Hippocampal formation (tissue), 2 donors: ENCODE measurements at regions not wholly inside any gene's neighbourhood (a gene's known extent, or its start where the extent isn't known, plus 50 kb on each side); places are given as distances from the start of the nearest gene placed in this dataset.
"Not testable (repeated sequence)": the region's sequence is repeated elsewhere in the genome, so short reads cannot be mapped to it uniquely, and the experiment has no call there.

Experiments used
- DNase-seq, 2 donors: peaks; one replicate each; lab custom pipeline; 2025; lab: John Stamatoyannopoulos, UW

DNA sequence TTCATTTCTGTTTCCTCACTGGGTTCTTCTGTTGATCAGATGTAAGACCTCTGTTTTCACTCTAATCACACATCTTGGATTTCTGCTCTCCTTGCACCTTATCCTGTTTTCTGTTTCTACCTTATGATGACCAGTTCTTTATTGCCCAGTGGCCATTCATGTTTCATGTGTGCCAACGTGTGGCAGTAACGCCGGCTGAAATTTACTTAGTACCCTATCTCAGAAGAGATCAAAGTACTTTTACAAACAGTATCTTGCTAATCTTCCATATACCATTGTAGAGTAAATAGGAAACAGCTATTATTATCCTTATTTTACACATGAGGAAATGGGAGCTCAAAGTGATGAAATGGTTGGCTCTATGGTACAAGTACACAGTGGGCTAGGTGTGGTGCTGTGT is 74.0 kb downstream of the GATA3 start:
- no peak for DNase-seq

DNA sequence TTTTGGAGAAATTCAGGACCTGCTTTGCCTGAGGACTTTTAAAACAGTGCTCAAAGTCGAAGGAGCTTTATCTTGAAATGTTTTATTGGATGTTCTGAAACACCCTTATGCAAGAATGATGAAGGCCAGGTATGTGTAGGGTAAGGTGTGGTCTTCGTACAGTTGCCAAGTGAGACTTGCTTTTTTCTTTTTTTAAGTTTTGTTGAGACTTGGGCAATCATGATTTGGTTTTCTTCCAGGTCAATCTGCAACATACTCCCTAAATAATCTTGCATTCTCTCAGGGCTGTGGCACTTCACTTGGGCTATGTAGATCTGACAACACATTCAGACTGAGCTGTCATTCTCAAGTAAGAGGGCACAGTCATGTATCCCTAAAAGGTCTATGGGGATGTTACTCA is 75.0 kb downstream of the GATA3 start:
- DNase-seq: no peak

DNA sequence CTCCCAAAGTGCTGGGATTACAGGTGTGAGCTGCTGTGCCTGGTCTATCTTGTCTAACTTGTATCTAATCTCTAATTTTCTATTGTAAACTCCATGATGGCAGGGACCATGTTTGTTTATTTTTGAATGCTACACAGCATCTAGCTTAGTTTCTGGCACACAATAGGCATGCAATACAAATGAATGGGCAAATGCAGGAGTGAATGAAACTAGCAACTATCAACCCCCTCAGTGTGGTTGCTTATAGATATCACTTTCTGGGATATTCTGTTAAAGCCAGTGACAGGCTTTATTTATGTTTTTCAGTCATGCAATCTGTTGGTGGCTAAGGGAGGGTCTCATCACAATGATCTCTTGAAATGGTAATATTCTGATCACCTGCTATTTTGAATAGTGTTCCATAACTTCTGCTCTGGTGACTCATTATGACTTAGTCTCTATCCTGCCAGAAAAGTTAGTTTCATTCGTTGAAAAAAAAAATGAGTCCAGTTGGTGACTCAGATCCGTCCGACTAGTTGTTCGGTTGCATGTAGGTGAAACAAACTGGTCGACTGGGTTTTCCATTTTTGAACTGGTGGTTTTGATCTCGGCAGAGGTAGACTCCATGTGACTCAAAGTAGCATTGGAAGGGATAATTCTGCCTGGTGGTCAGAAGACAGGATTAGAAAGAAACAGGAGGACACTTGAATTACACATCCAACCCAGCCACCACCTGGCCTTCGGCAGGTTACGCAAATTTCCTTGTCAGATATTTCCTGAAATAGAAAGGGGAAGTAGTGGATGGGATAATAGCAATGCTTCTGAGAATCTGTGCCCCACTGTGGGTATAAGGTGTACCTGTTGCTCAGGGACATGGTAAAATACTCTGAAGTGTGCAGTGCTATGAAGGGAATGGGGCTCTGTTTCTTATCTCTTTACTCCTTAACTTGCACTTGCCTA is 76.8 kb downstream of the GATA3 start:
- no peak for DNase-seq

DNA sequence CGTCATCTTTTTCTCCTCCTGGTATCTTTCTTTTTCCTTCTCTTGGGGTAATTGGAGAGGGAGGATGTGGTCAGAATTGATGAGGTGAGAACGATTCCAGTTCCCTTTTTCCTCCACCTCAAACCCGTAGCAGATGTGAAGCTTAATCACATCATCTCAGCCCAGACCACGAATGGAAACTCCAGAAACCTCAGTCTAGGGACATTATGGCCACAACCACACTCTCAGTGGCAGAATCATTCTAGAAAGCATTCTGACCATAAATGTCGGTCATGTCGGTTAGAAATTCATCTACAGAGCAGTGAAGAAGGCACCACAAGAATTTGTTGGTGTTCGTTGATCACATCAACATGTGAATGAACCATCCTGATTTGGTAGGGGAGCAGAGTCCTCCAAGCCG is 78.7 kb downstream of the GATA3 start:
- no peak for DNase-seq

DNA sequence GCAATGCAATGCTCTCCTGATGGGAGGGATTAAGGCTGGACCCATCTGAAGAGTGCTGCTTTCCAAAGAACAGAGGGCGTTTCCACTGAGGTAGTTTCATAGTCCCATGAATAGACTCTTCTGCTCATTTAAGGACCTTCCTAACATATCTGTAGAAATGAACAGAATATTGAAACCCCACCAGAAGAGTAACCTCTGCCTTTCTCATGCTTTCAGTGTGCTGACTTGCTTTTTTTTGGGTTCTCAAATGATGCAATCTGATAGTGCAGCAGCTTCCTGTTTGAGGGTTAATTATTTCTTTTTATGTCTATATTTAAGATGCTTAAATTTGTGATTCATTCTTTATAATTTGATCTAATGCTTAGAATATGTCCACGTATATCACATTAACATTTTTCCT is 82.2 kb downstream of the GATA3 start:
- DNase-seq: no peak

DNA sequence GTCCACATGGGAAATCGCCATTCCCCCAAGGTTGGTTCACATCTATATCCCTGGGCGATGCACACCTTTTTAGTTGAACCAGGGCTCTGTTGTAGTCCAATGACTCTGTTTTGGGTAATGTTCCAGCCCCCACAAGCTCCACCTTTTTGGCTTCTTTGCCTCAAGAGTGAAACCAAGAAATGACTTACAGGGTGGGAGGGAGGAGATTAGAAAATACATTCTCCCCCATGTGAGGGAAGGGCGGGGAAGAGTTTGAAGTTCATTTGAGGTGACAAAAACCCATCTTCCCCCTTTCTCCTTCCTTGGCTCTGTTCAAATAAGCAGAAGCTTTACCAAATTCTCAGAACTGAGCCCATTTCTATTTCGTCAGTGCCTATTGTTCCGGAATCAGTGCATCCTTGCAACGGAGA is 82.8 kb downstream of the GATA3 start:
- no peak for DNase-seq

DNA sequence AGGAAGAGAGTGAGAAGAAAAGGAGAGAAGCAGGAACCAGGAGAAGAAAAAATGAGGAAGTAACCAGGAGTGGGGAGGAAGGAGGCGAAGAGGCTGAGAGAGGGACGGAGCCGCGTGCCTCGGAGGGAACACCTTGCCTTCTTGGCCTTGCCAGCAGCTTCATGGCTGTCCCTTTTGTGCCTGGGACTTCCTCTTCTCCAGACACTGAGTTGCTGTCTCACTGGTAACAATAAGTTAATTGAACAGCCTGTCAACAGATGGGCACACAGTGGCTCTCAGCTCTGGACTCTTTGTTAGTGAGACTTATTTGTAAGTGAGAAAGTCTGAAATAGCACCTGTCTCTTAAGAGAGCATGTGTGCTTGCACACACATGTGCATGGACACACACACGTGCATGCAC is 83.2 kb downstream of the GATA3 start:
- no peak for DNase-seq

DNA sequence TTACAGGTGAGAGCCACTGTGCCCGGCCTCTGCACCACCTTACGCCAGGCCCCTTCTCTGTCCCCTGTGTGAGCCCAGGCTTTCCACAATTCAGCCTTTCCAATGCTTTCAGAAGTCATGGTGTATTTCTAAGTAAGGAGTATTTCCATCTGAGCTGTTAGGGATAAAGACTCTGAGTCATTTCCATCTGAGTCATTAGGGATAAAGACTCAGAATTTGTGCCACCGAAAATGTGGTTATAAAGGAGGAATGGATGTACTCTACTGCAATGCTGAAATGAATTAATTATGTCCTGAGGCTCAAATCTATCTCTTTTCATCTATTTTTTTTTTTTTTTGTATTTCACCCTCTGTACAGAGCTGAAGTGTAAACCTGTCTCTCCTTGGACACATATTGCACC is 84.0 kb downstream of the GATA3 start:
- DNase-seq: peak in 1 of 2 donors; percentile 3

DNA sequence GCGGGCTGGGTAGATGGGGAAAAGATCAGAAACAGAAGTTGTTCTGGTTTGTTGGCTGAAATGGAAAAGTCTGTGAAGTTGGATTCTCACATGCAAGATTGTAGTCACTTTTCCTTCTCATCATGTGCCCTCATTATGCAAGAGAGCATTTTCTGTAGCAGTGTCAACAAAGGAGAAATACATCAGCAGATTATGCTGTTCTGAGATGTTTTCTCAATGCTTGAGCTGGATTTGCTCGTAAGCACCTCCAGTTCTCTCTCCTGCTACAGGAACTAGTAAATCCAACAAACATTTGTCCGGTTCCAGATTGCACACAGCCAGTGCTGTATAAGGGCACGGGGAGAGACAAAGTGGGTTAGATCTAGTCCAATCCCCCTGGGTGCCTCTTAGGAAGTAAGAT is 90.0 kb downstream of the GATA3 start:
- no peak for DNase-seq

DNA sequence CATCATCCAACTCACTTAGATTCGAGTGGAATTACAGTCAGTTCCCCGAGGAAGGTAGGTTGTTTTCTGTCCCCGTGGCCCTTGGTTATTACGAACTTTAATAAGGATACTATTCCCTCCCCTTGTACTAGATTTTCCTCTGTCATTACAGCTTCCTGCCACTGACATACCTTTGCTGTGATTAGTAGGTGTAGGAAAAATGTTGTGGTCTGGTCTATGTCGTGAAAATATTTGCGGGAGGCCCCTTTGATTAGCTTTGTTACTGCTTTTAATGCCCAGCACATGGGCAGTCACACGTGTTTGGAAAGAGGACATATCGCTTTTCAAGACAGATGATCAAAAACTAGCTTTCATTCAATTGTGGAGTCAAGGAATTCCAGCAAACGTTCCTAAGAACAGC is 92.2 kb downstream of the GATA3 start:
- no peak for DNase-seq

DNA sequence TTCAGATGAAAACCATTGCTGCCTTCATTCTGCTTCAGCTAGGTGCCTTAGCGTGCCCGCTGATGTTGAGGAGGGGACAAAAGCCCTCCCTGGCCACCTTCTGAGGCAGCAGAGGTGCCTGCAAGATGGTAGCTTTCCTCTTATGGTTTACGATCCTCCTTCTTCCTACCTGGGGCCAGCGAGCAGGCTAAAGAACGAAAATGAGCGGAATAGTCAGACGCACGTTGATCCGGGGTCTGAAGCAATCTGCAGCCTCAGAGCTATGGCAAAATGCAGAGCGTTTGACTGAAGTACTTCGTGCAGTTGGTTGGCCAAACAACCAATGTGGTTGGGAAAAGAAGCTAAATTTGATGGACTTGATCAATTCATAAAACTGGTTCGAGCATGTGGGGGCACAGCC is 95.5 kb downstream of the GATA3 start:
- DNase-seq: no peak

DNA sequence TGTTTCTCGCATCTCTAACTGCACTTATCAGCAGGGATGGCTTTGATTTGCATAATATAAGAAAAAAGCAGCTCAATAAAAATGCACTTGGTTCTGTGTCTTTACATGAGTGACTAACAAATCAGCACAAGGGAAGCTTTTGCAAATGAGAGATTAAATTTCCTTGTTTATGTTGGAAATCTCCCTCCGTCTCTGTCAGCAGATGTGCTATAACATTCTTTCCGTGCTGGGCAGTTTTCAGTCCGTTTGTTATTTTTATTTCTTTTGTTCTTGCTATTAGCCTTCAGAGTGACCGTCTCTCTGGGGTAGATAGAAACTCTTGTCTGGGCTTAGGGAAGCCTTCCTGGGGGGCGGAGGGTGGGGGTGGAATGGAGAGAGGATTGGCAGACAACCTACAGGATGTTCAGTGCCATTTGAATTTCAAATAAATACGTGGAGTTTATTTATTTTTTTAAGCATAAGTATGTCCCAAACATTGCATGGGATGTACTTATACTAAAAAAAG is 96.0 kb downstream of the GATA3 start:
- DNase-seq: no peak

DNA sequence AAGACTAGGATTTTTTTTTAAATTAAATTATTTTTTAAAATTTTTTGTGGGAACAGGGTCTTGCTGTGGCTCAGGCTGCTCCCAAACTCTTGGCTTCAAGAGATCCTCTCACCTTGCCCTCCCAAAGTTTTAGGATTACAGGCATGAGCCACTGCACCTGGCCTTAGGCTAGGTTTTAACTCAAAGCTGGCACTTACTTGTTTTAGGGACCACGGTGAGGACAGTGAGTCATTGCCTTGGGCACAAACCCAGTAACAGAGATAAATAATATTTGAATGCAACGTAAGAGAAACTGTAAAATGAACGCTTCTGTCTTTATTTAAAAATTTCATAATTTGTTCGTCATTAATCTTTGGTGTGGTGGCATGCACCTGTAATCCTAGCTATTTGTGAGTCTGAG is 96.6 kb downstream of the GATA3 start:
- DNase-seq: no peak

DNA sequence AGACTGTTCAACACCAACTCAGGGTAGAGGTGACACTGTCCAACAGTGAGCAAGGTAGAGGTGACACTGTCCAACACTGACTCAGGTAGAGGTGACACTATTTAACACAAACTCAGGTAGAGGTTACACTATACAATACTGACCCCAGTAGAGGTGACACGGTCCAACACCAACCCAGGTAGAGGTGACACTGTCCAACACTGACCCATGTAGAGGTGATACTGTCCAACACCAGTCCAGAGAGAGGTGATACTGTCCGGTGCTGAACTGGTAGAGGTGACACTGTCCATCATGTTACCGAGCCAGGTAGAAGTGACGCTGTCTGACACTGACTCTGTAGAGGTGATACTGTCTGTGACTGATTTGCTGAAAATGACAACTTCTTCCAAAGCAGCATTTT is 102.4 kb downstream of the GATA3 start:
- DNase-seq: no peak

DNA sequence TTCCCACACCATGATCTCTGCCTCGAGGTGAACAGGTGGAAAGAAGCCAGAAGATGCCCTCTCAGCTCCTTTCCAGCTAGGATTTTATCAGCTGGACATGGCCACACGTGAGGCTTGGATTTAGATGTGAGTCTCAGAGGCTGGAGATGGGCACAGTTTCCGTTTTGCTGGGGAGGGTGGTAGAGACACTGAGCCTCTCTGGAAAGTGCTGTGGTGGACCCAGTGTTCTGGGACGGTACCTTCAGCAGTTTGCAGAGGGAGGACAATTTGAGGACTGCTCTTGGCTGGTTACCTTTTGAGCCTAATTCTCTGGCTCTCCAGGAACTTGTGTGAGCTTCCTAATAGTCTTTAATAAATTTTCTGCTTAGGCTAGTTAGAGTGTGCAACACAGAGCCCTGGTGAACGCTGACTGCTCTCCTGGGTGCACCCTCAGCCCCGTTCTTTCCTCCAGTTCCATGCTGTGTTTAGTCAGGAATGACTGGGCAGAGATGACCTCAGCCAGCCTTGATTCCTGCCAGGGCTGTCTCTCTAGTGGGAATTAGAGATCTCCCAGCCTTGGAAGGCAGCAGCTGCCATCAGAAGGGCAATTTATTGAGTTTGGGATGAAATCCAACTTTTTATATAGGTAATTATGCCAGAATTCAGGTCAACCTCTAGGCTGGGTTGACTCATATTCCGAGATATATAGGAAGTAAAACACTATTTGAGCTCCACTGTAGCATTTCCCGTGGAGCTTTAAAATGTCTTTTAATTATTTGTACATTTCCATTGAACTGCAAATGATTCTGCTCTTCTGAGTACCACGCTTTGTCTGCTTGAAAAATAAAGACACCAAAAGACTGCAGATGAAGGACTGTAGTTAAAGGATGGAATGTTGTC is 103.9 kb downstream of the GATA3 start:
- DNase-seq: no peak

DNA sequence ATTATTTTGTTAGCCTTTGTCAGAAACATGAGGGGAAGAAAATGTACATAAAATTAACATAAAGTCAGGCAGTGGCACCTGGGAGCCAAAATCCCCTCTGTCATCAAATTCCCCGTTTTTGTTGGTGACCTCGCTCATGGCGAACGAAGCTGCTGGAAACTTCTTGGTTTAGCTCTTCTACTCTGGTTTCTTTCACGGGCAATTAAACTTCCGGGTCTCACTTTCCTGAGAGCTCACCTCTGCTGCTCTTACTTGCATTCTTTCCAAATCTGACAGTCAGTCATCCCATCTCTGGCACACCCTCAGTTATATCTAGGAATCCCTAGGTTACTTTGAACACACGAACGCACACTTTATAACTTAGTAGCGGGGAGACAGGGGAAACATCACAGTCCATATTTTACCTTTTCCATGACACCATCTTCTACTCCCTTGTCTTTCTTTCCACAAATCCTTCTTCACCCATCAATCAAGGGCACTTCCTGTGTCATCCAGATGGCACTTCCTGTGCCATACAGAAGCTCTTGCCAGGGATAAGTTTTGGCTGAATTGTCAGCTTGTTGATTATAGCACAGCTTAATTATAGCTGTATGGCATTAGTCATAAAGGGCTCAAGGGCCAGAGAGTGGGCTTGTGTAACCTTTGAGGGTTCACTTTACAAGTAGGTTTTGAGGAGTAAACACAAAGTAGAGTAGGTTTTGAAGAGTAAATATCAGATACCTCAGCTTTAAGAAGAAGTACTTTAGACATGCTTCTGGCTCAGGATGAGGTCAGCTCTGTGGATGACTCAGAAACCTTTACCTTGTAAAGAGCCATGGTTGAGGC is 105.1 kb downstream of the GATA3 start:
- DNase-seq: no peak

DNA sequence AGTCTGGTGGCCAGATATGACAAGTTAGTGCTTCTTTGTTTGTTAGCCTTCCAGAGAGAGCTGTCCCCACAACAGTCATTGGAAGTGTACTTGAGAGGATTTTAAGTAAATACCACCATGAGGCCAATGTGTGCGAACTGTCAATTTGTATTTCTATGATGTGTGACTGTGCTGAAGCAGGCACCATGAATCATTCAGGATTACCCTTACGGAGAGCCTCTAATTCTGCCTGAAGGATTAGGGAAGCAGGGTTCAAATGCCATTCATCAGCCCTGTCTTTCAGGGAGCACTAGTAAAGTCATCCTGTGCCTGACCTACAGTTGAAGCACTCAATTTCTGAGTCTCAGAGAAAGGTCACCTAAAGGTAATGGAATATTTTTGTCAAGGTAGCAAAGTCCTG is 109.3 kb downstream of the GATA3 start:
- DNase-seq: no peak

DNA sequence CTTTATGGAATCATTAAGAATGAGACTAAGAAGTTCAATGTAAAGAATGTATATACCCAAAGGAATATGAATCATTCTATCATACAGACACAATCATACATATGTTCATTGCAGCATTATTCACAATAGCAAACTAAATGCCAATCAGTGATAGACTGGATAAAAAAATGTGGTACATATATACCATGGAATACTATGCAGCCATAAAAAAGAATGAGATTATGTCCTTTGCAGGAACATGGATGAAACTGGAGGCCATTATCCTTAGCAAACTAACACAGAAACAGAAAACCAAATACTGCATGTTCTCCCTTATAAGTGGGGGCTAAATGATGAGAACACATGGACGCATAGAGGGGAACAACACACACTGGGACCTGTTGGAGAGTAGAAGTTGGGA is 110.2 kb downstream of the GATA3 start:
- not testable (repeated sequence) for DNase-seq

DNA sequence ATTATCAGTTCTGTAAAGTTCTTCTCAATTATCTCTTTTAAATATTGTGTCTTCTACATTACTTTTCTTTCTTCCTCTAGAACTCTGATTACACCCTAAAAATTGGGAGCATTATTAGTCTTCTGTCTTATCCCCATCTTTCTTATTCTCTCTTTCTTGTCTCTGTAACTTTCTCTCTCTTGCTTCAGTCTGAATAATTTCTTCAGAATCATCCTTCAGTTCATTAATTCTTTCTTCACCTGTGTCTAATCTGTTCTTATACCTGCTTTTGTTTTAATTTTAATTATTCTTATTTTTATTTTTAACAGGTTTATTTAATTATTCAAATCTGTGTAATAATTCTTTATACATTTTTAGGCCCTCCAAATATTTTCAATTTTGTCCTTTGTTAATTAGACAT is 114.3 kb downstream of the GATA3 start:
- DNase-seq: no peak

DNA sequence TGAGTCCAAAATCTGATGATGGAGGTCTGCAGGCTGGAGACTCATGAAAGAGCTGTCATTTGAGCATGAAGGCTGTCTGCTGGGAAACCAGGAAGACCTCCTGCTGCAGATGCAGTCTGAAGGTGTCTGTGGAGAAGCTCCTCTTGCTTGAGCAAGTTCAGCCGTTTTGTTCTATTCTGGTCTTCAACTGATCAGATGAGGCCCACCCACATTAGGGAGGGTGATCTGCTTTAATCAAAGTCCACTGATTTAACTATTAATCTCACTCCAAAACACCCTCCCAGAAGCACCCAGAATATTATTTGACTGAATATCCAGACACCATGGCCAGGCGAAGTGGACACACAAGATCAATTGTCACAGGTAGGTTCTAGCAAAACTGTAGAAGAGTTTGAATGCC is 116.5 kb downstream of the GATA3 start:
- DNase-seq: no peak

DNA sequence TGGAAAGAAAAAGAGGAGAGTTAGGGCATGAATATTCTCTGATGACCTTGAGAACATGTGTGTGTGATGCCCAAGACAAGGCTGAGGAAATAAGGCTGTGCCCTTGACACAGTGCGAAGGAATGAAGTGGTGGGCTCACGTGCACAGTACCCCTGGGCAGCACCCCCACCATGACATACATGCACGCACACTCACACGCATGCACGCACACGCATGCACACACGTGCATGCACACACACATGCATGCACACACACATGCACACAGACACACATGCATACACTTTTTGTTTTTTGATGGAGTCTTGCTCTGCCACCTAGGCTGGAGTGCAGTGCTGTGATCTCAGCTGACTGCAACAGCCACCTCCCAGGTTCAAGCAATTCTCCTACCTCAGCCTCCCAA is 118.1 kb downstream of the GATA3 start:
- DNase-seq: no peak
